NB4 (cell line): ENCODE measurements at regions not wholly inside any gene's neighbourhood (a gene's known extent, or its start where the extent isn't known, plus 50 kb on each side); places are given as distances from the start of the nearest gene placed in this dataset.

Experiments
- DNase-seq: peaks from one replicate; pipeline ENCODE4 v3.0.0; 2010; ENCODE audit warnings: low read depth
- H3K4me3 ChIP-seq: one replicate; pipeline ENCODE4 v1.5.1; 2011; ENCODE audit warnings: mild to moderate bottlenecking, low read depth, low read length, moderate library complexity
- MYC ChIP-seq: IDR thresholded peaks from 2 replicates; pipeline ENCODE4 v1.6.1; 2011; ENCODE audit warnings: low read depth, low read length
- POLR2A ChIP-seq: IDR thresholded peaks from 2 replicates; pipeline ENCODE4 v1.6.1; 2011; ENCODE audit warnings: mild to moderate bottlenecking; ENCODE audit not compliant: insufficient read length; ENCODE audit errors: extremely low read depth
- TF ChIP-seq, protein P1 (sequence below): IDR thresholded peaks from one replicate; pipeline ENCODE4 v1.5.1; 2012; ENCODE audit warnings: low read depth, low read length
- TF ChIP-seq, protein P2 (sequence below): IDR thresholded peaks from 2 replicates; pipeline ENCODE4 v1.6.1; 2011; ENCODE audit warnings: low read depth, low read length

GRCh38 chr17:34482730-34483129 is 96.7 kb upstream of the TMEM132E start:
- no peak for DNase-seq
- no peak overlapping the region for H3K4me3 ChIP-seq
- TF ChIP-seq POLR2A (no peak), MYC (no peak)
- TF ChIP-seq, protein P1, sequence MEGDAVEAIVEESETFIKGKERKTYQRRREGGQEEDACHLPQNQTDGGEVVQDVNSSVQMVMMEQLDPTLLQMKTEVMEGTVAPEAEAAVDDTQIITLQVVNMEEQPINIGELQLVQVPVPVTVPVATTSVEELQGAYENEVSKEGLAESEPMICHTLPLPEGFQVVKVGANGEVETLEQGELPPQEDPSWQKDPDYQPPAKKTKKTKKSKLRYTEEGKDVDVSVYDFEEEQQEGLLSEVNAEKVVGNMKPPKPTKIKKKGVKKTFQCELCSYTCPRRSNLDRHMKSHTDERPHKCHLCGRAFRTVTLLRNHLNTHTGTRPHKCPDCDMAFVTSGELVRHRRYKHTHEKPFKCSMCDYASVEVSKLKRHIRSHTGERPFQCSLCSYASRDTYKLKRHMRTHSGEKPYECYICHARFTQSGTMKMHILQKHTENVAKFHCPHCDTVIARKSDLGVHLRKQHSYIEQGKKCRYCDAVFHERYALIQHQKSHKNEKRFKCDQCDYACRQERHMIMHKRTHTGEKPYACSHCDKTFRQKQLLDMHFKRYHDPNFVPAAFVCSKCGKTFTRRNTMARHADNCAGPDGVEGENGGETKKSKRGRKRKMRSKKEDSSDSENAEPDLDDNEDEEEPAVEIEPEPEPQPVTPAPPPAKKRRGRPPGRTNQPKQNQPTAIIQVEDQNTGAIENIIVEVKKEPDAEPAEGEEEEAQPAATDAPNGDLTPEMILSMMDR, result no peak
- TF ChIP-seq, protein P2, sequence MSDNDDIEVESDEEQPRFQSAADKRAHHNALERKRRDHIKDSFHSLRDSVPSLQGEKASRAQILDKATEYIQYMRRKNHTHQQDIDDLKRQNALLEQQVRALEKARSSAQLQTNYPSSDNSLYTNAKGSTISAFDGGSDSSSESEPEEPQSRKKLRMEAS, result no peak

DNA sequence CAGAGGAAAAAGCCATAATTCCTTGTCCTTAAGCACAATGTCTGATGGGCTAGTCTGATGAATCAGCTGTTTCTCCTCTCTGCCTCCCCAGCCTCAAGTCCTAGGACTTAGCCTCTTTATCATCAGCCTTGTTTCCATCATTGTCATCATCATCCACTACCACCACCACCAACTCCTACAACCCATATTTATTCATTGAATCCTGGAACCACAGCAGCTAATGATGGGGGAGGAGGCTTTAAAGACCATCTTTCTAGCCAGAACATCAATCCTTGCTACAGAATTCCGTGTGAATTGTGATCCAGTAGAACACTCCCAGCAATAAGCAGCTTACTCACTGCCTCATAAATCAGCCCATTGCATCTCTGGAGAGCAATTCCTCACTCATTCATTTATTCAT is 97.6 kb upstream of the TMEM132E start:
- no peak overlapping the region for H3K4me3 ChIP-seq
- DNase-seq, result no peak
- TF ChIP-seq, protein P2, result no peak
- TF ChIP-seq, protein P1, result no peak
- TF ChIP-seq MYC, result no peak
- no peak for TF ChIP-seq POLR2A

DNA sequence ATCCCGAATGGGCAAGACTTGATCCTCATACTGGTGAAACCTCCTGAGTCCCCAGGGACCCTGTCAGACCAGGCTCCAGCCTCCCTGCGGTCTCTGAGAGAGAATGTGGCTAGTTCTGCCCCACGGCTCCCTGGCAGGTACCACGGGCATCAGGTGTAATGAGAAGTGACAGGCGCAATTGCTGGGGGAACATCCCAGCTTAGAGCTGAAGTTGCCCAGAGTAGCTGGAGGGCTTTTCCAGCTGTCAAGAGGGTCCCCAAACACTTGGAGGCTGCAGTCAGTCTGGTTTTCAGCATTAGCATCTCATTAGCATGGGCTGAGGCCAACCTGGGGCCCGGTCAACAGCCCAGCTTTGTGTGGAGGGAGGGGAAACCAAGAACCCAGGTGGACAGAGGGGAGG is 100.0 kb upstream of the TMEM132E start:
- H3K4me3 ChIP-seq, result no peak overlapping the region
- DNase-seq, result no peak
- TF ChIP-seq, protein P1, result no peak
- TF ChIP-seq POLR2A (no peak), MYC (no peak)
- TF ChIP-seq, protein P2, result no peak

- no peak overlapping the region for H3K4me3 ChIP-seq
- DNase-seq, result no peak
- TF ChIP-seq MYC, result no peak
- TF ChIP-seq POLR2A, result no peak
- TF ChIP-seq, protein P1, result no peak
- TF ChIP-seq, protein P2, result no peak
Observed at GRCh38 chr17:34478244-34478643, 101.1 kb upstream of the TMEM132E start.

GRCh38 chr17:34475296-34475695 is 104.1 kb upstream of the TMEM132E start:
- no peak overlapping the region for H3K4me3 ChIP-seq
- DNase-seq, result no peak
- no peak for TF ChIP-seq POLR2A
- no peak for TF ChIP-seq MYC
- TF ChIP-seq, protein P2, result no peak
- TF ChIP-seq, protein P1, result no peak

DNA sequence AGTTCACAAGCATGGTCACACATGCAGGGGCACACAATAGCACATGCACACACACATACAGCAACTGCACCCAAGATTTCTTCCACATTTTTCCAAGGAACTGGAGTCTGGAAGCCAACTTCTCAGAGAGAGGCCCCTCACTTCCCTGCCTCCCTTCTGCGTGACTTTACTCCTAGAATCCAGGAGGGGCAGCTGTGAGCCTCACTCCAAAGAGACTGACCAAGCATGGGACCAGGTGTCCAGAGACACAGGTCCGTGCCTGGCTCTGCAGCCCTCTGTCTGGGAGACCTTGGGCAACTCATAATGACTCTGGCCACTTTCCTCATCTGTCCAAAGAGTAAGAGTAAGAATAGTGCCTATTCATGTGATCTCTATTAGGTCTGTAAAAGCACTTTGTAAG is 104.7 kb upstream of the TMEM132E start:
- no peak overlapping the region for H3K4me3 ChIP-seq
- DNase-seq, result no peak
- TF ChIP-seq, protein P1, result peak; percentile 21
- TF ChIP-seq, protein P2, result no peak
